DOHH2 (cell line): ENCODE measurements at regions not wholly inside any gene's neighbourhood (a gene's known extent, or its start where the extent isn't known, plus 50 kb on each side); places are given as distances from the start of the nearest gene placed in this dataset.

ENCODE experiments used
- H3F3A ChIP-seq: fragments of 200-600 bp; sonication (generic), shearing (Covaris generic); 2 replicates; pipeline ENCODE4 v1.6.0; 2016; ENCODE audit warnings: antibody characterized with exemption, mild to moderate bottlenecking; ENCODE audit not compliant: control insufficient read depth, insufficient read depth
- H3K27ac ChIP-seq: fragments of 200-600 bp; sonication (generic); 2 replicates; pipeline ENCODE4 v1.5.1; 2014; ENCODE audit warnings: low read depth, mild to moderate bottlenecking, low read length, moderate library complexity
- H3K27me3 ChIP-seq: fragments of 200-600 bp; sonication (generic); 2 replicates; pipeline ENCODE4 v1.6.1; 2014; ENCODE audit warnings: mild to moderate bottlenecking, low read length, mixed read lengths; ENCODE audit not compliant: control insufficient read depth
- H3K36me3 ChIP-seq: fragments of 200-600 bp; sonication (generic); 2 replicates; pipeline ENCODE4 v1.6.1; 2014; ENCODE audit warnings: mild to moderate bottlenecking, low read length, moderate library complexity, mixed read lengths; ENCODE audit not compliant: control insufficient read depth
- H3K4me1 ChIP-seq: fragments of 200-600 bp; sonication (generic); 2 replicates; pipeline ENCODE4 v1.6.1; 2014; ENCODE audit warnings: mild to moderate bottlenecking, low read length, mixed read lengths; ENCODE audit not compliant: control insufficient read depth
- H3K4me2 ChIP-seq: fragments of 200-600 bp; sonication (generic); 2 replicates; pipeline ENCODE4 v1.6.0; 2014; ENCODE audit warnings: mild to moderate bottlenecking, low read length, moderate library complexity
- H3K4me3 ChIP-seq: fragments of 200-600 bp; sonication (generic); 2 replicates; pipeline ENCODE4 v1.5.1; 2014; ENCODE audit warnings: mild to moderate bottlenecking, low read length, mixed read lengths
- H3K79me2 ChIP-seq: fragments of 200-600 bp; sonication (generic); 2 replicates; pipeline ENCODE4 v1.6.1; 2014; ENCODE audit warnings: mild to moderate bottlenecking, low read length, mixed read lengths; ENCODE audit not compliant: control insufficient read depth
- H3K9me2 ChIP-seq: fragments of 200-600 bp; sonication (generic); replicated peaks from 2 replicates; pipeline ENCODE4 v1.6.1; 2014; ENCODE audit warnings: mild to moderate bottlenecking, low read length, mixed read lengths; ENCODE audit not compliant: control insufficient read depth
- H3K9me3 ChIP-seq: fragments of 200-600 bp; sonication (generic); 2 replicates; pipeline ENCODE4 v1.6.1; 2014; ENCODE audit warnings: antibody characterized with exemption, low read length, mixed read lengths; ENCODE audit not compliant: control insufficient read depth, insufficient read depth
- H4K20me1 ChIP-seq: fragments of 200-600 bp; sonication (generic); 2 replicates; pipeline ENCODE4 v1.6.0; 2014; ENCODE audit warnings: low read depth, mild to moderate bottlenecking, antibody characterized with exemption, low read length, moderate library complexity; ENCODE audit not compliant: control insufficient read depth, insufficient read depth
- EZH2phosphoT487 ChIP-seq: fragments of 200-600 bp; sonication (generic); IDR thresholded peaks from 2 replicates; pipeline ENCODE4 v1.6.1; 2017; ENCODE audit warnings: borderline replicate concordance, mild to moderate bottlenecking, antibody characterized with exemption, low read length, moderate library complexity, mixed read lengths
- TF ChIP-seq, protein P1 (sequence below): fragments of 200-600 bp; sonication (generic); IDR thresholded peaks from one replicate; pipeline ENCODE4 v1.5.1; 2014; ENCODE audit warnings: antibody characterized with exemption, mild to moderate bottlenecking, low read depth, low read length; ENCODE audit not compliant: poor library complexity, severe bottlenecking

DNA sequence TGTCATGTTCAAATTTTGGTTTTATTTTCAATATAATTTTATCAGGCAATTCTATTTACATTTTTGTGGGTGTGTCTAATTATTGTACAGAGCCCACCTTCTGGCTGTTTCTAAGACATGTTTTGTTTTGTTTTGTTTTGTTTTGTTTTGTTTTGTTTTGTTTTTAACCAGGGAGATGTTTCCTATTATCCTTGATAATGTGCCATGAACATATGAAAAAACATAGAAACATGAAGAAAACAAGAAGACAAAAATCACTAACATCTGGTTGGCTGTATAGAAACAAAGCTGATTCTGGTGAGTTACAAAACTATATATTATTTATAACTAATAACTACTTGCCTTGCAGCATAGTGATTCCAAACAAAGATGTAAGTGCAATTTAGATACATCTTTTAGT lies 128.1 kb upstream of the TRPC4 start:
- Histone ChIP-seq H3K9me2 (no peaks in the 10 kb centered on the region), H3K4me2 (no peak overlapping the region), H3K27me3 (no peaks in the 10 kb centered on the region), H3K36me3 (no peaks in the 10 kb centered on the region), H3K4me3 (no peak overlapping the region), H3K79me2 (no peaks in the 10 kb centered on the region), H3K4me1 (no peaks in the 10 kb centered on the region), H4K20me1 (no peaks in the 10 kb centered on the region), H3K27ac (no peak overlapping the region), H3K9me3 (no peaks in the 10 kb centered on the region), H3F3A (no peaks in the 10 kb centered on the region)
- TF ChIP-seq EZH2phosphoT487: no peak
- TF ChIP-seq, protein P1, sequence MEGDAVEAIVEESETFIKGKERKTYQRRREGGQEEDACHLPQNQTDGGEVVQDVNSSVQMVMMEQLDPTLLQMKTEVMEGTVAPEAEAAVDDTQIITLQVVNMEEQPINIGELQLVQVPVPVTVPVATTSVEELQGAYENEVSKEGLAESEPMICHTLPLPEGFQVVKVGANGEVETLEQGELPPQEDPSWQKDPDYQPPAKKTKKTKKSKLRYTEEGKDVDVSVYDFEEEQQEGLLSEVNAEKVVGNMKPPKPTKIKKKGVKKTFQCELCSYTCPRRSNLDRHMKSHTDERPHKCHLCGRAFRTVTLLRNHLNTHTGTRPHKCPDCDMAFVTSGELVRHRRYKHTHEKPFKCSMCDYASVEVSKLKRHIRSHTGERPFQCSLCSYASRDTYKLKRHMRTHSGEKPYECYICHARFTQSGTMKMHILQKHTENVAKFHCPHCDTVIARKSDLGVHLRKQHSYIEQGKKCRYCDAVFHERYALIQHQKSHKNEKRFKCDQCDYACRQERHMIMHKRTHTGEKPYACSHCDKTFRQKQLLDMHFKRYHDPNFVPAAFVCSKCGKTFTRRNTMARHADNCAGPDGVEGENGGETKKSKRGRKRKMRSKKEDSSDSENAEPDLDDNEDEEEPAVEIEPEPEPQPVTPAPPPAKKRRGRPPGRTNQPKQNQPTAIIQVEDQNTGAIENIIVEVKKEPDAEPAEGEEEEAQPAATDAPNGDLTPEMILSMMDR: no peak

DNA sequence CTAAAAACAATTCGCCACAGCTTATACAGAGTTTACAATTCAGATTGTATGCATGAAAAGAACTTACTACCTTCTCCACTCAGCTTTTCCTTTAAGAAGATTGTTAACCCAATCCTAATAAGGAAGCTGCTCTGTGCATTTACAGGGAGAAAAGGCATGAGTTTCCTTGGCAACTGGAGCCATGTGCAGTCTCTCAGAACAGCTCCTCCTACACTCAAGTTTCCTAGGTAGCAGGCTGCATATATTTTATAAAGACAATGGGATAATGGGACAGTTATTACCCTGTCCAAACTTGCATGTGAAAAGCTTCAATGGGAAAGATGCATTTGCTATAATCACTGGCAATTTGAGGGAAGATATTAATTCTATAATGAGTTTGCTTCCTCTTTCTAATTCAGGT lies 125.5 kb upstream of the TRPC4 start:
- Histone ChIP-seq H4K20me1 (no peaks in the 10 kb centered on the region), H3F3A (no peaks in the 10 kb centered on the region), H3K9me3 (no peaks in the 10 kb centered on the region), H3K4me1 (no peaks in the 10 kb centered on the region), H3K4me2 (no peak overlapping the region), H3K27me3 (no peaks in the 10 kb centered on the region), H3K4me3 (no peak overlapping the region), H3K36me3 (no peaks in the 10 kb centered on the region), H3K9me2 (no peaks in the 10 kb centered on the region), H3K27ac (no peak overlapping the region), H3K79me2 (no peaks in the 10 kb centered on the region)
- TF ChIP-seq EZH2phosphoT487: no peak
- TF ChIP-seq, protein P1: no peak

DNA sequence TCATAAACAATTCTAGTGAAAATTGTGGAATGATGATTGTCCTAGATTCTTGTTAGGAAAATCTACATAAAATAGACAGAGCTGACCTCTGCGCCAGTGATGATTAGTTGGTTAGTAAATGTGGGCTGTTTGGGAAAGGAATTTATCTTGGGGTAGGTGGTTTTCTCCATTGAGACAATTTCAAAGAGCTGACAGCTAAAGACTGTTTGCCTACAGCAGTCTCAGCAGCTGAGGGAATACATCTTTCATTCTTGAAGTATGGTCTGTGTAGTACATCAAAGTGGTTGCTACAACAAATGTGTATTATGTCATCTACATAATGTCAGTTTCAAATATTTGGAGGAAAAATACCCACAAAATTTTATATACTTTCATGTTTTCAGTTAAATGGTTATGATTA lies 117.2 kb upstream of the TRPC4 start:
- Histone ChIP-seq H3K4me1 (no peaks in the 10 kb centered on the region), H3K4me3 (no peak overlapping the region), H3K36me3 (no peaks in the 10 kb centered on the region), H3K79me2 (no peaks in the 10 kb centered on the region), H3K4me2 (no peak overlapping the region), H3K9me2 (no peaks in the 10 kb centered on the region), H3K27ac (no peak overlapping the region), H3K27me3 (no peaks in the 10 kb centered on the region), H3F3A (no peaks in the 10 kb centered on the region), H3K9me3 (no peaks in the 10 kb centered on the region), H4K20me1 (no peaks in the 10 kb centered on the region)
- no peak for TF ChIP-seq EZH2phosphoT487
- TF ChIP-seq, protein P1: no peak

DNA sequence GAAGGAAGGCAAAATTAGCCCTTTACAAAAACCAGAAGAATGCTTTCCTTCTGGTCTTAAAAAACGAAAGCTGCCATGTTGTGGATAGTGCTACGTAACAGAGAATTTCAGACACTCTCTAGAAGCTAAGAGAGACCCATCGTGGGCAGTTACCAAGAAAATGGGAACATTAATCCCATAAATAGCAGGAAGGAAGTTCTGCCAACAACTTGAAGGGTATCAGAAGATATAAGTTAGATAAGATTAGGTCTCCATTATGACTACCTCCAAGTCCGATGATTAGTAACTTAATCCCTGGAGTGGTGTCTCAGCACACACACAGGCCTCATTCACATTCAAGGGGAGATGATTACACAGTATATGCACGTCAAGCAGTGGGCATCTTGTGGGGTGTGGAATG lies 115.7 kb upstream of the TRPC4 start:
- Histone ChIP-seq H3K79me2 (no peaks in the 10 kb centered on the region), H3K9me2 (no peaks in the 10 kb centered on the region), H3K27ac (no peak overlapping the region), H3K4me2 (no peak overlapping the region), H3K4me1 (no peaks in the 10 kb centered on the region), H3K4me3 (no peak overlapping the region), H3F3A (no peaks in the 10 kb centered on the region), H3K27me3 (no peaks in the 10 kb centered on the region), H4K20me1 (no peaks in the 10 kb centered on the region), H3K9me3 (no peaks in the 10 kb centered on the region), H3K36me3 (no peaks in the 10 kb centered on the region)
- TF ChIP-seq, protein P1: no peak
- no peak for TF ChIP-seq EZH2phosphoT487
